ENCODE measurements at regions not wholly inside any gene's neighbourhood (a gene's known extent, or its start where the extent isn't known, plus 50 kb on each side); places are given as distances from the start of the nearest gene placed in this dataset.

GRCh38 chr4:14743601-14744000 is 258.7 kb upstream of the CPEB2 start (continued):
- TF ChIP-seq, protein P1, sequence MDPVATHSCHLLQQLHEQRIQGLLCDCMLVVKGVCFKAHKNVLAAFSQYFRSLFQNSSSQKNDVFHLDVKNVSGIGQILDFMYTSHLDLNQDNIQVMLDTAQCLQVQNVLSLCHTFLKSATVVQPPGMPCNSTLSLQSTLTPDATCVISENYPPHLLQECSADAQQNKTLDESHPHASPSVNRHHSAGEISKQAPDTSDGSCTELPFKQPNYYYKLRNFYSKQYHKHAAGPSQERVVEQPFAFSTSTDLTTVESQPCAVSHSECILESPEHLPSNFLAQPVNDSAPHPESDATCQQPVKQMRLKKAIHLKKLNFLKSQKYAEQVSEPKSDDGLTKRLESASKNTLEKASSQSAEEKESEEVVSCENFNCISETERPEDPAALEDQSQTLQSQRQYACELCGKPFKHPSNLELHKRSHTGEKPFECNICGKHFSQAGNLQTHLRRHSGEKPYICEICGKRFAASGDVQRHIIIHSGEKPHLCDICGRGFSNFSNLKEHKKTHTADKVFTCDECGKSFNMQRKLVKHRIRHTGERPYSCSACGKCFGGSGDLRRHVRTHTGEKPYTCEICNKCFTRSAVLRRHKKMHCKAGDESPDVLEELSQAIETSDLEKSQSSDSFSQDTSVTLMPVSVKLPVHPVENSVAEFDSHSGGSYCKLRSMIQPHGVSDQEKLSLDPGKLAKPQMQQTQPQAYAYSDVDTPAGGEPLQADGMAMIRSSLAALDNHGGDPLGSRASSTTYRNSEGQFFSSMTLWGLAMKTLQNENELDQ (tag by site-specific recombination; IDR thresholded peaks at IDR 0.05; ENCODE audit: low read depth), result no peak
- no peak for TF ChIP-seq INSM2 (tag by site-specific recombination; IDR thresholded peaks at IDR 0.05)
- TF ChIP-seq BCL11A (tag by site-specific recombination; IDR thresholded peaks at IDR 0.05; ENCODE audit: low read depth), result no peak
- no peak for TF ChIP-seq ZNF23 (tag by site-specific recombination; IDR thresholded peaks at IDR 0.05; ENCODE audit: borderline replicate concordance)
- no peak for TF ChIP-seq ZNF843 (tag by site-specific recombination; IDR thresholded peaks at IDR 0.05)
- TF ChIP-seq ZNF596 (tag by site-specific recombination; IDR thresholded peaks at IDR 0.05), result no peak
- TF ChIP-seq ZNF701 (tag by site-specific recombination; IDR thresholded peaks at IDR 0.05), result no peak
- no peak for TF ChIP-seq ZNF324 (tag by site-specific recombination; IDR thresholded peaks at IDR 0.05)
- TF ChIP-seq ZNF561 (tag by site-specific recombination; IDR thresholded peaks at IDR 0.05; ENCODE audit: borderline replicate concordance), result no peak

DNA sequence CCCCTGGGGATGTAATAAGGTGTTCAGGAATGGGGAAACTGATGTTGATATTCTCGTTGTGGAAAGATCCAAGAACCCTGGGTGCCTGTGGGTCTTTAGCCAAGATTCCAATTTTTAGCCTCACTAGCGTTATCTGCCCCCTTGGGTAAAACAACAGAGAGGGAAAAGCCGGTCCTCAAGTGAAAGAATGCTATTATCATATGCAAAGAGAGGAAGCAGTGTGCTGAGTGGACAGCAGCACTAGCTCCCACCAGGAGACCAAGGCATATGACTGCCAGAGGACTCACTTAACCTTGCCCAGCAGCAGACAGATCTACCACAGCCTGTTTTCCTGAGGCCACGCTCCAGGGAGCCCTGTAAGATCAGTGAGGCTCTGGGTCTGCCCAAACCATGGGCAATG is 257.9 kb upstream of the CPEB2 start:
- CTCF ChIA-PET, result no interaction called here
- H3K27ac ChIP-seq (ENCODE audit: extremely low read depth, low read depth, low read length), result no peak overlapping the region
- POLR2A ChIA-PET, result no interaction called here
- H3K4me3 ChIP-seq (ENCODE audit: low read depth, low read length), result no peak overlapping the region
- H3K9me3 ChIP-seq (ENCODE audit: control insufficient read depth, insufficient read depth, low read depth, low read length), result no peaks in the 10 kb centered on the region
- H3K4me1 ChIP-seq (ENCODE audit: control insufficient read depth, insufficient read depth, low read length), result no peaks in the 10 kb centered on the region
- H3K36me3 ChIP-seq (ENCODE audit: control insufficient read depth in 2 of 2, insufficient read depth in 1 of 2, low read length in 2 of 2), result no peaks in the 10 kb centered on the region
- TF ChIP-seq ZNF658 (tag by site-specific recombination; IDR thresholded peaks at IDR 0.05), result no peak

- no peaks in the 10 kb centered on the region for H3K4me1 ChIP-seq (ENCODE audit: control insufficient read depth, insufficient read depth, low read length)
- H3K27ac ChIP-seq (ENCODE audit: extremely low read depth, low read depth, low read length), result no peak overlapping the region
- POLR2A ChIA-PET, result no interaction called here
- no peaks in the 10 kb centered on the region for H3K36me3 ChIP-seq (ENCODE audit: control insufficient read depth in 2 of 2, insufficient read depth in 1 of 2, low read length in 2 of 2)
- TF ChIP-seq PRDM4 (tag by site-specific recombination; IDR thresholded peaks at IDR 0.05) (no peak), IKZF3 (tag by site-specific recombination; IDR thresholded peaks at IDR 0.05) (no peak), KLF10 (tag by site-specific recombination; IDR thresholded peaks at IDR 0.05) (no peak), MEIS1 (CRISPR knock-in tag; IDR thresholded peaks at IDR 0.05; ENCODE audit: borderline replicate concordance) (no peak), WT1 (tag by site-specific recombination; IDR thresholded peaks at IDR 0.05) (no peak), SP7 (tag by site-specific recombination; IDR thresholded peaks at IDR 0.05) (no peak), ZNF239 (tag by site-specific recombination; IDR thresholded peaks at IDR 0.05) (no peak), ZNF585B (tag by site-specific recombination; IDR thresholded peaks at IDR 0.05) (no peak), ZBTB7A (tag by site-specific recombination; IDR thresholded peaks at IDR 0.05; ENCODE audit: low read depth) (no peak), ZBTB17 (tag by site-specific recombination; IDR thresholded peaks at IDR 0.05) (no peak), ZNF211 (tag by site-specific recombination; IDR thresholded peaks at IDR 0.05; ENCODE audit: low read depth) (no peak), ZNF785 (tag by site-specific recombination; IDR thresholded peaks at IDR 0.05) (no peak)
- no peak overlapping the region for H3K4me3 ChIP-seq (ENCODE audit: low read depth, low read length)
- no peaks in the 10 kb centered on the region for H3K9me3 ChIP-seq (ENCODE audit: control insufficient read depth, insufficient read depth, low read depth, low read length)
- CTCF ChIA-PET, result interaction anchor here (0.5 kb wide), 1 partner anchor 1099 kb away, joined by 3 read pairs; no protein-coding TSS in a partner anchor
These were observed 252.4 kb upstream of the CPEB2 start for GRCh38 chr4:14749910-14750309.

All from HEK293 (cell line).